IgD-negative memory B cell (primary cell): ENCODE measurements at regions not wholly inside any gene's neighbourhood (a gene's known extent, or its start where the extent isn't known, plus 50 kb on each side); places are given as distances from the start of the nearest gene placed in this dataset.

Experiments used
- H3K27ac Mint-ChIP-seq, 3 donors: one replicate each; pipeline ENCODE4 v1.8.0; 2020 to 2022; ENCODE audit warnings: mild to moderate bottlenecking in 3 of 3, mixed read lengths in 3 of 3, moderate library complexity in 1 of 3
- H3K27me3 Mint-ChIP-seq: one replicate; pipeline ENCODE4 v1.8.0; 2021; ENCODE audit warnings: mixed read lengths
- H3K36me3 Mint-ChIP-seq: one replicate; pipeline ENCODE4 v1.8.0; 2020; ENCODE audit warnings: mild to moderate bottlenecking, mixed read lengths
- H3K4me1 Mint-ChIP-seq, 3 donors: one replicate each; pipeline ENCODE4 v1.8.0; 2020 to 2022; ENCODE audit warnings: mixed read lengths in 3 of 3, mild to moderate bottlenecking in 1 of 3
- H3K4me3 Mint-ChIP-seq, 4 donors: one replicate each; pipeline ENCODE4 v1.8.0; 2020 to 2022; ENCODE audit warnings: mild to moderate bottlenecking in 4 of 4, mixed read lengths in 4 of 4, moderate library complexity in 3 of 4
- H3K9me3 Mint-ChIP-seq, 3 donors: one replicate each; pipeline ENCODE4 v1.8.0; 2020 to 2021; ENCODE audit warnings: mixed read lengths in 3 of 3, mild to moderate bottlenecking in 1 of 3

DNA sequence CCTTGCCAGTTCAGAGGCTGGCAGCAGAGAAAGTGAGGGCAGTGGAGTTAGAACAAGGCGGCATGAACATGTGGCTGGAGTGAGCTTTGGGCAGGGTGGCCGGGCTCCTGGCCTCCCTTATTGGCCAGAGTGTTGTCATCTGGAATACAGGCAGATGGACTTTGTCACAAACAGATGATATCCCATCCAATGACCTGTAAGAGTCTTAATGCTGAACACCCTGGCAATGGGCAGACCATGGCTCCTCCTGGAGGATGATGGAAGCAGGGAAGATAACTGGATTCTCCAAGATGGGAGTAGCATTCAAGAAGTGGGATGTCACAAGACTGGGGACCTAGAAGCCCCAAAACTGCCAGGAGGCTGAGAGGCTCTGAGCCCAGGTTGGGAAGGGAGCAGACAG is 242.1 kb downstream of the MAFB start:
- Mint-ChIP-seq H3K27me3 (peaks cover 7% of the 10 kb centered on the region), H3K27ac (no peak overlapping the region), H3K36me3 (peaks cover 1% of the 10 kb centered on the region), H3K9me3 (peaks cover 0 to 5% (median 0%) of the 10 kb centered on the region in 3 donors), H3K4me1 (no peaks in the 10 kb centered on the region), H3K4me3 (no peak overlapping the region)

DNA sequence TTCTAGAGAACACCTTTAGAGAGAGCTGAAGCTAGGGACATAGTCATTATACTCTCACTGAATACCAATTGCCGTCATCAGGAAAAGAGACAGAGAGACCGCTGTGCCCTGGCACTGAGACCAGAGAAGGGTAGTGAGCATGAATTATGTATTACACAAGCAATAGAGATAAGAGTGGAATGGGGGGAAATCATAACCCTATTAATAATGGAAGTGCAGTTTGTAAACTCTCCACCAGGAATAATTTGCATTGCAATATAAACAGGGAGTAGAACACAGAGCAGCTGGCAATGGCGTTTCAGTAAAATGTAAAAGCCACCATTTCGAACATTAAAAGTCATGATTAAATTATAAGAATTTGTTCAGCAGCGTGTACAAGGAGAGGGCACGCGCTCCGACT is 244.5 kb downstream of the MAFB start:
- peaks cover 6% of the 10 kb centered on the region for H3K27me3 Mint-ChIP-seq
- no peaks in the 10 kb centered on the region for H3K4me1 Mint-ChIP-seq
- no peak overlapping the region for H3K4me3 Mint-ChIP-seq
- peaks cover 0 to 5% (median 0%) of the 10 kb centered on the region in 3 donors for H3K9me3 Mint-ChIP-seq
- no peak overlapping the region for H3K27ac Mint-ChIP-seq
- peaks cover 1% of the 10 kb centered on the region for H3K36me3 Mint-ChIP-seq

DNA sequence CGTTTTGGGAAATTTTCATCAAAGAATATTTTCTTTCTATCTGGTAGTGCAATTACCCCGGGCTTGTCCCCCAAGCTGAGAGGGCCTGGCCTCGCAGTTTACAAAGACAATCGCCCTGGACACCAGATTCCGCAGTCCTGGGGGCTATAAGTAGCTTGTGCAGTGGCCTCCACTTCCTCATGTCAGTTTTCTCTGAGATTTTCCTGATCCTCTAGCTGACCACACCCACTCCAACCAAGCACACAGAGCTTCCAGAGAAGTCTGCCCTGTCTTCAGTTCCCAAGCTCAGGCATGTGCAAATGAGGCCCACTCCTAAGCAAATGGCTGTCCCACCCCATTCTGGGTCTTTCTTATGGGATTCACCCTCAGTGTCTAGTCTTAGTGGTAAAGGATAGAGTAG is 245.3 kb downstream of the MAFB start:
- Mint-ChIP-seq H3K27ac (no peak overlapping the region), H3K27me3 (peaks cover 6% of the 10 kb centered on the region), H3K9me3 (peaks cover 0 to 5% (median 0%) of the 10 kb centered on the region in 3 donors), H3K4me1 (no peaks in the 10 kb centered on the region), H3K4me3 (no peak overlapping the region), H3K36me3 (peaks cover 1% of the 10 kb centered on the region)

DNA sequence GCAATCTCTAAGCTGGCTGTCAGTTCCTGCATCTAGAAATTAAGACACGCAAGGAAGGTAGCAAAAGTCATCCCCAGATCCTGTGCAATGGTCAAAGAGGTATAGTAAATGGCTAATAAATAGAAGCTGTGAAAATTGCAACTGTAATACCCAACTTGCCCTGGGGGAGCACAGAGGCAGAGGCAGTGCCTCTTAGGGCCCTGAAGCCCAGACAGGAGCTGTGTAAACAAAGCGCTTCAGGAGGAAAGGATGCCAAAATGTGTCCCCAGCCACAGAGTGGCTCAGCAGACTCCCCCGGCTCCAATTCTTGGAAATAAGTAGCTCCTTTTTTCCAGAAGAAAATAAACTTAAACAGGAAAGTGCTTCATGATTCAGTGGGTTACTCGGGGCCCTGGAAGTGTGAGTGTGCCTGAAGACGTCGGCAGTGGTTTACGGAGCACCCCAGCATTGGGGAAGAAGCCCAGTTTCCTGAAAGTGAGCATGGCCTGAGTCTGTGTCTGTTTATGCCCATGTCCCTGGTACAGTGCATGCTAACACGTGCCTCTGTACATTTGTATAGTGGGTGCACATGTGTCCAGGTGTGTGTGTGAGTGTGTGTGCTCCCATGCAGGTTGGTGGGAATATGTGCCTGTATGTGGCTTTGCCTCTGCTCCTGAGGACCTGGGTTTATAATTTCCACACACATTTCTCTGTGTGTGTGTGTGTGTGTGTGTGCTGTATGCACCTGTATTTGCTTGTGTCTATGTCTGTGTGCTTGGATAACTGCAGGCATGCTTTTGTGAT is 246.7 kb downstream of the MAFB start:
- Mint-ChIP-seq H3K9me3 (peaks cover 0 to 5% (median 0%) of the 10 kb centered on the region in 3 donors), H3K36me3 (peaks cover 1% of the 10 kb centered on the region), H3K27me3 (peaks cover 5% of the 10 kb centered on the region), H3K4me3 (no peak overlapping the region), H3K4me1 (no peaks in the 10 kb centered on the region), H3K27ac (no peak overlapping the region)

DNA sequence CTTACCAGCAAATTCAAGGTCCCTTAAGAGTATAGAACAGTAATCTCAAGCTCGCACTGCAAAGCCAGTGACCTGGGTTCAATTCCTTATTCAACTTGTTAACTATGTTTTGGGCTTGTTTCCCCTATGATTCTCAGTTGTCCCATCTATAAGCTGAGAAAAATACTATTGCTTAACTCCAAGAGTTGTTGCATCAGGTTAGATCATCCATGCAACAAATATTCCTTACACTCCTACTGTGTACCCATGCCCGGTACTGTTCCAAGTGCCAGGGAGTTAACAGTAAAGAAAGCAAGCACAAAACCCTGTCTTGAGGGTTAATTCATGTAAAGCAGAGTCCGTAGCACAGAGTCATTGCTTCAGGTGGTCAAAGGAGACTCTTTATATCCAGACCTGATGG is 247.3 kb downstream of the MAFB start:
- Mint-ChIP-seq H3K27me3 (peaks cover 5% of the 10 kb centered on the region), H3K4me1 (peaks cover 0 to 2% (median 0%) of the 10 kb centered on the region in 3 donors), H3K9me3 (peaks cover 0 to 5% (median 0%) of the 10 kb centered on the region in 3 donors), H3K4me3 (no peak overlapping the region), H3K36me3 (peaks cover 1% of the 10 kb centered on the region), H3K27ac (no peak overlapping the region)

DNA sequence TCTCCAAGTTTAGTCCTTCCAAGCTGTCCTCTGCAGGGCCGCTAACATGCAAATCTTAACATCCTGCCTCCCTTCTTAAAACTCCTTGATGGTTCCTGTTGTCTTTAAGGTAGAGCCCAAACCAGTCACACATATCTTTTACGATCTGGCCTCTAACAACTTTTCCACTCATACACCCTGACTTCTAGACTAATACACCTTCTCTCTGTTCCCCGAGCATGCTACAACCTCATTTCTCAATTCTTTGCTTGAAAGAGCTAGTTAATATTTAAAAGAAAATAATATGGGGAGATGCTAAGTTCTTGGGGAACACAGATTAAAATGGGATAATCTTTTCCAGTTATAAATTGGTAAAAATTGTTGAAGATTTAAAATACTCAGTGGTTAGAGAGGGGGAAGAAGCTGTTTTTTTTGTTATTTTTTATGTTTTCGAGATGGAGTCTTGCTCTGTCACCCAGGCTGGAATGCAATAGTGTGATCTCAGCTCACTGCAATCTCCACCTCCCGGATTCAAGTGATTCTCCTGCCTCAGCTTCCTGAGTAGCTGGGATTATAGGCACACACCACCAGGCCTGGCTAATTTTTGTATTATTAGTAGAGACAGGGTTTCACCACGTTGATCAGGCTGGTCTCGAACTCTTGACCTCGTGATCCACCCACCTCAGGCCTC is 250.7 kb downstream of the MAFB start:
- Mint-ChIP-seq H3K36me3 (no peaks in the 10 kb centered on the region), H3K27me3 (peaks cover 2% of the 10 kb centered on the region), H3K9me3 (no peaks in the 10 kb centered on the region), H3K4me3 (no peak overlapping the region), H3K27ac (no peak overlapping the region), H3K4me1 (peaks cover 0 to 2% (median 0%) of the 10 kb centered on the region in 3 donors)

DNA sequence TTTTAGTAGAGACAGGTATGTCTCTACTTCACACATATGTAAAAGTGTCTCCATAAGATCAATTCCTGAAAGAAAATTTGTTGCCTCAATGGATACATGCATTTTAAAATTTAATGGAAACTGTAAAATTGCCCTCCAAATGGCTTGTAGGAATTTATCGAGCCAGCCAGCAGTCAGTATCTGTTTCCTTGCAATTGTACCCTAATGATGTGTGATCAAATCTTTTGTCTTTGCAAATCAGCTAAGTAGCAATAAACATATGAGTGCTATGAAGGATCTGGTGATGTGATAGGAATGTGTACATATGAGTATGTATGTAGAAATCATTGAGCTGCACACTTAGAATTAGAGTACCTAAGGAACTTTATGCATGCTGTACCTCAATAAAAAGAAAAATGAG is 253.0 kb downstream of the MAFB start:
- Mint-ChIP-seq H3K27me3 (no peaks in the 10 kb centered on the region), H3K4me3 (no peak overlapping the region), H3K9me3 (no peaks in the 10 kb centered on the region), H3K36me3 (no peaks in the 10 kb centered on the region), H3K27ac (no peak overlapping the region), H3K4me1 (peaks cover 0 to 2% (median 0%) of the 10 kb centered on the region in 3 donors)

DNA sequence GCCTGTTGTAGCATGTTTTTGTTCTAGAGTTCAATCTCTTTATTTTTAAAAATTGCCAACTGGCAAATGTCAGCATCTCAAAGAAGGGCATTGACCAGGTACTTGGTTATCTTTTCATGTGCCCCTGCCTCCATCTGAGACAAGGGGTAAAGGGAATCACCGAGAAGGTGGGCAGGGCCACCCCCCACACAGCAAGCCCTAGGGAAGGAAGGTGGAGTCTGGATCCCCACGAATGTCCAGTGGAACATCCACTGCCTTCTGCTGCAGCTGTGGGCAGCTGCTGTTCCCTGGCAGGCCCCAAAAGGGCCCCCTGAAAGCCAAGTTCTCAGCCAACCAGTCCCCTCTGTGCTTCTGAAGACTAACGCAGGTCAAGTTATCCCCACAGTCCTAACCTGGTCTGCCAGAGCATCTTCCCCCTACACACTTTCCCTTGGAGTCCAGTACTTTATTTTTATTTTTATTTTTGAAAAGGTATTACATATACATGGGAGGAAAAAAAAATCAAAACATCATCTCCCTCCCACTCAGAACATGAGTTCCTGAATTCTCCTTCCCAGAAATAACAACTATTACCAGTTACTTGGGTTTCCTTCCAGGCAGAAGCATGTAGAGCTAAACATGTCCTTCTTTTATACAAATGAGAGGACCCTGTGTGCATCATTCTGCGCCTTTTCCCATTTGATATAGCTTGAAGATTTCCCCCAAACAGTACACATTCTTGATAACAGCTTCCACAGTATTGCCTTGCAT is 253.7 kb downstream of the MAFB start:
- no peak overlapping the region for H3K27ac Mint-ChIP-seq
- H3K36me3 Mint-ChIP-seq, result no peaks in the 10 kb centered on the region
- no peaks in the 10 kb centered on the region for H3K27me3 Mint-ChIP-seq
- H3K4me1 Mint-ChIP-seq, result peaks cover 0 to 2% (median 0%) of the 10 kb centered on the region in 3 donors
- H3K4me3 Mint-ChIP-seq, result no peak overlapping the region
- H3K9me3 Mint-ChIP-seq, result no peaks in the 10 kb centered on the region

DNA sequence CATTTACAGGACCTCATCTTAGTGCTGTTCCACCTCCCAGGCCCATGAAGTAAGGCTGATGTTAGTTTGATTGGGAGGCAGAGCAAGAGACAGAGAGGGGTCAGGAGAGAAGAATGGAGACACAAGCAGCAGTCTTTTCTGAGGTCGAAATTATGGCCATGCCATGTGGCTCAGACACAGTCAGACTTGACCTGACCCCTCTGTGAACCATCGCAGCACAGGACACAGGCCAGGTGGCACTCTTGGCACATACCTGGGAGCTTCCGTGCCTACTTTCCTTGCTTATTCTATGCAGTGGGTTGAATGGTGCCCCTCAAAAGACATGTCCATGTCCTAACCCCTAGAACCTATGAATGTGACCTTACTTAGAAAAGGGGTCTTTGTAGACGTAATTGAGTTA is 254.9 kb downstream of the MAFB start:
- Mint-ChIP-seq H3K27me3 (peaks cover 1% of the 10 kb centered on the region), H3K4me3 (no peak overlapping the region), H3K9me3 (no peaks in the 10 kb centered on the region), H3K36me3 (no peaks in the 10 kb centered on the region), H3K4me1 (peaks cover 0 to 2% (median 0%) of the 10 kb centered on the region in 3 donors), H3K27ac (no peak overlapping the region)

DNA sequence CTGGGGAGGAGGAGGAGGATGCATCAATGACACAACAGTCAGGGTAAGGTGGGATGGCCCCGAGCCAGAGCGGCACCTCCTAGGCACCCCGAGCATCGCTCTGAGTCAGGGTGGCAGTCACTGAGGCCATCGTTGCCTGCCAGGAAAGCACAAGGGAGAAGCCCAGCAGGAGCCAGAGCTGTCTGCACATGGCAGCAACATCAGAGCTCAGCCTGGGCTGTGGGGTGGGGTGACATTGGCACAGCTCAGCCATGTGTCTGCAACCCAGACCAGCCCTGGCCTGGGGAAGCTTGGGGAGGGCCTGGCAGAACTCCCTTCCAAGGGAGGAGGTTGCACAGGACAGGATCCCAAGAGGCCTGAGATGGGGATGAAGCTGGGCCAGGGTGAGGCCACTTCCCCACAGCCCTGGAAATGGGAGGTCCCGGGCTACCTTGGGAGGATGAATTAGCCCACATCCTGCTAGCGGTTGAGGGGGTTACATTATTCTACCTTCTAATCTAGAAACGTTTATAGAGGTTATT is 255.6 kb downstream of the MAFB start:
- peaks cover 3% of the 10 kb centered on the region for H3K27me3 Mint-ChIP-seq
- no peak overlapping the region for H3K27ac Mint-ChIP-seq

DNA sequence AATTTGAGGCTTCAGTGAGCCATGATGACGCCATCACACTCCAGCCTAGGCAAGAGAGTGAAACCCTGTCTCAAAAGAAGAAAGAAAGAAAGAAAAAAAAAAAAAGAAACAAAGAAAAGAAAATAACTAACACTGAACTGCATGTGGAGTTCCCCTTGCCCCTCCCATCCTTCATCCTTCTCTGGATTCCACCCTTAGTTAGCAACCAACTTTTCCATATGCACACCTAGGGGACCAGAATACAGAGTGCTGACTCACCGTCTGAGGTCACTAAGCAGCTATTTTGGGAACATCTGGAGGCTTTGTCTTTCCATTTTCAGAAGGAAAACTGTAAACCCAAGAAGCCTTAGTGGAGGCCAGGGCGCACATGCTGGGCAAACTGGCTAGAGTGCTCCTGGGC is 257.4 kb downstream of the MAFB start:
- H3K4me1 Mint-ChIP-seq, result no peaks in the 10 kb centered on the region
- H3K9me3 Mint-ChIP-seq, result peaks cover 0 to 4% (median 2%) of the 10 kb centered on the region in 3 donors
- H3K4me3 Mint-ChIP-seq, result no peak overlapping the region
- H3K36me3 Mint-ChIP-seq, result peaks cover 1% of the 10 kb centered on the region
- peaks cover 3% of the 10 kb centered on the region for H3K27me3 Mint-ChIP-seq
- H3K27ac Mint-ChIP-seq, result no peak overlapping the region

More for the DNA sequence above, 255.6 kb downstream of the MAFB start:
- H3K4me3 Mint-ChIP-seq, result no peak overlapping the region
- no peaks in the 10 kb centered on the region for H3K9me3 Mint-ChIP-seq
- peaks cover 0 to 2% (median 0%) of the 10 kb centered on the region in 3 donors for H3K4me1 Mint-ChIP-seq
- H3K36me3 Mint-ChIP-seq, result no peaks in the 10 kb centered on the region

DNA sequence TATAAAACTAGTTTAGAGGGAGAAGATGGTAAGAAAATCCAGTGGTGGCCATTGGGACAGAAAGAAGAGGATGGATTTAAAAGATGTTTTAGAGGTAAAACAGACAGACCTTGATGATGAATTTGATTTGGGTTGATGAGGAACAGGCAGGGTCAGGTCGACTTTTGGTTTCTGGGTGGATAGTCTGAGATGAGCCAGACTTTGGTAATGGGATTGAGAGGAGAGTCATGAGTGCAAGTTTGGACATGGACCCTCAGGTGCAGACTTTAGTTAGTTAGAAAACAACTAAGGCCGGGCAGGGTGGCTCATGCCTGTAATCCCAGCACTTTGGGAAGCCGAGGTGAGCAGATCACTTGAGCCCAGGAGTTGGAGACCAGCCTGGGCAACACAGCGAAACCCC is 257.9 kb downstream of the MAFB start:
- Mint-ChIP-seq H3K27me3 (peaks cover 3% of the 10 kb centered on the region), H3K4me3 (no peak overlapping the region), H3K36me3 (peaks cover 1% of the 10 kb centered on the region), H3K4me1 (no peaks in the 10 kb centered on the region), H3K27ac (no peak overlapping the region), H3K9me3 (peaks cover 0 to 4% (median 2%) of the 10 kb centered on the region in 3 donors)

DNA sequence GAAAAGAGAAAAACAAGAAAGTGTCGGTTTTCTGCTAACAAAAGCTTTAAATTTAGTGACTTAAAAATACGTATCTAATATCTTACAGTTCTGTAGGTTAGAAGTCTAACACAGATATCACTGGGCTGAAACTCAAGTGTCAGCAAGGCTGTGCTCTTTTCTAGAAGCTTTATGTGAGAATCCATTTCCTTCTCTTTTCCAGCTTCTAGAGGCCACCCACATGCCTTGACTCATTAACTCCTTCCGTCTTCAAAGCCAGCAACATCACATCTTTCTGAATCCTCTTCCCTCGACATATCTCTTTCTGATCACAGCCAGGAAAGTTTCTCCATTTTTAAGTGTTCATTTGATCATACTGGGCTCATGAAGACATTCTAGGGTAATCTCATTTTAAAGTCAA is 262.0 kb downstream of the MAFB start:
- Mint-ChIP-seq H3K9me3 (peaks cover 0 to 4% (median 4%) of the 10 kb centered on the region in 3 donors), H3K36me3 (peaks cover 1% of the 10 kb centered on the region), H3K4me3 (peak overlapping the region in 1 of 4 donors; percentile 5), H3K4me1 (no peaks in the 10 kb centered on the region), H3K27me3 (peaks cover 3% of the 10 kb centered on the region), H3K27ac (no peak overlapping the region)

DNA sequence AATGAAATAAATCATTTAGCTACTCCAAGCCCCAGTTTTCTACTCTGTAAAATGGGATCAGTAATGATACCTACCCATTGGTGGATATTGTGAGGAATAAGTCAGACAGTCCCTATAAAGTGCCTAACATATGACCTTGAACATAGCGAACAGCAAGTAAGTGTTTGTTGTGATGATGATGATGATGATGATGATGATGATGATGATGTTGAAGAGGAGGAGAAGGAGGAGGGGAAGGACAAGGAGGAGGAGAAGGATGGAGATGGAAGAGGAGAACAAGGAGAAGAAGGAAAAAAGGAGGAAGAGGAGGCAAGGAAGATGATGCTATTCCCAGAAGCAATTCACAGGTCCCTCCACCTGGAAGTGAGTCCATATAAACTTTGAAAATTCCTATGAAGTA is 264.3 kb downstream of the MAFB start:
- peaks cover 2% of the 10 kb centered on the region for H3K27me3 Mint-ChIP-seq
- no peak overlapping the region for H3K27ac Mint-ChIP-seq
- H3K9me3 Mint-ChIP-seq, result peaks cover 0 to 4% (median 4%) of the 10 kb centered on the region in 3 donors
- peaks cover 1% of the 10 kb centered on the region for H3K36me3 Mint-ChIP-seq
- H3K4me1 Mint-ChIP-seq, result no peaks in the 10 kb centered on the region
- H3K4me3 Mint-ChIP-seq, result no peak overlapping the region

DNA sequence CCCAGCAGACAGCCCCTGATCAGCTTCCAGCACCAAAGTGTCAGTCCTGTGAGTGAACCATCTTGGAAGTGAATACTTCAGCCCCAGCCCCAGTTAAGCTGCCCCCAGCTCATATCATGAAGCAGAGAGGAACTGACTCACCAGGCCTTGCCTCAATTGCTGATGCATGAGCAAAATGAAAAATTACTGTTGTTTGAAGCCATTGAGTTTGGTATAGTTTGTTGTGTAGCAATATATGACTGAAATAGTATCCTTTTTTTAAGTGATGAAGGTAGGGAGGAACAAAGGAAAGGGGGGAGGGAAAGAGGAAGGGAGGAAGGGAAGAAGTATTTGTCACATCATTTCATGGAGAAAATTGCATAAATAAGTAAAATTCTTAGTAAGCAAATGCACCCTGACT is 266.4 kb downstream of the MAFB start:
- H3K4me3 Mint-ChIP-seq, result no peak overlapping the region
- no peaks in the 10 kb centered on the region for H3K4me1 Mint-ChIP-seq
- H3K36me3 Mint-ChIP-seq, result peaks cover 1% of the 10 kb centered on the region
- H3K27ac Mint-ChIP-seq, result no peak overlapping the region
- H3K9me3 Mint-ChIP-seq, result peaks cover 0 to 4% (median 2%) of the 10 kb centered on the region in 3 donors
- no peaks in the 10 kb centered on the region for H3K27me3 Mint-ChIP-seq
